ENCODE measurements at regions not wholly inside any gene's neighbourhood (a gene's known extent, or its start where the extent isn't known, plus 50 kb on each side); places are given as distances from the start of the nearest gene placed in this dataset.

DNA sequence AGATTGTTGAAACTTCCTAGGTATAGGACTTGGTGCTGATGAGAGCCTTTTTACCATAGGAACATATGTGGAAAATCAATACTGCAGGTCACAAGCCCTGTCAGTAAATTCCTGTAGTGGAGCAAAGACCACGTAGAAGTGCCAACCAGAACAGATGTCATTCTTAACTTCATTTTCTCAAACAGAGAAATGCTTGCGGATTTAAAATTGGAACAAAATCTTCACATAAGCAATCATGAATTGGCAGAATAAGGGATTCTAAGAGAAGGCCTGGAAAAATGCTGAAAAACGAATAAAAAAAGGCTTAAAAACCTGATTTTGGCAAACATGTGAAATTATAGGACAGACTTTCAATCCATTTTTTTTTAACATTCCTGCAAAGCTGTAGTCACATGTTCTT is 80.8 kb upstream of the SMIM30 start:
- Histone ChIP-seq H3K4me1 (ENCODE audit: insufficient read depth) (no peaks in the 10 kb centered on the region), H3K9me3 (ENCODE audit: low read depth) (no peaks in the 10 kb centered on the region), H3K4me3 (no peak overlapping the region), H3K27me3 (no peaks in the 10 kb centered on the region), H4K20me1 (ENCODE audit: insufficient read depth, poor library complexity, severe bottlenecking) (no peaks in the 10 kb centered on the region), H3K27ac (no peak overlapping the region), H3K79me2 (no peaks in the 10 kb centered on the region), H3K9me2 (replicated peaks; ENCODE audit: insufficient read depth) (no peaks in the 10 kb centered on the region), H3K4me2 (no peak overlapping the region), H2AFZ (no peak overlapping the region), H3K36me3 (replicated peaks; ENCODE audit: insufficient read depth, low read depth) (no peaks in the 10 kb centered on the region)
- no peak for DNase-seq (ENCODE audit: low spot score)
- WGBS (ENCODE audit: low lambda C conversion rate, missing lambda C conversion rate) = 68% methylated on average over 3 of the region's 3 CpGs
- TF ChIP-seq, protein P1, sequence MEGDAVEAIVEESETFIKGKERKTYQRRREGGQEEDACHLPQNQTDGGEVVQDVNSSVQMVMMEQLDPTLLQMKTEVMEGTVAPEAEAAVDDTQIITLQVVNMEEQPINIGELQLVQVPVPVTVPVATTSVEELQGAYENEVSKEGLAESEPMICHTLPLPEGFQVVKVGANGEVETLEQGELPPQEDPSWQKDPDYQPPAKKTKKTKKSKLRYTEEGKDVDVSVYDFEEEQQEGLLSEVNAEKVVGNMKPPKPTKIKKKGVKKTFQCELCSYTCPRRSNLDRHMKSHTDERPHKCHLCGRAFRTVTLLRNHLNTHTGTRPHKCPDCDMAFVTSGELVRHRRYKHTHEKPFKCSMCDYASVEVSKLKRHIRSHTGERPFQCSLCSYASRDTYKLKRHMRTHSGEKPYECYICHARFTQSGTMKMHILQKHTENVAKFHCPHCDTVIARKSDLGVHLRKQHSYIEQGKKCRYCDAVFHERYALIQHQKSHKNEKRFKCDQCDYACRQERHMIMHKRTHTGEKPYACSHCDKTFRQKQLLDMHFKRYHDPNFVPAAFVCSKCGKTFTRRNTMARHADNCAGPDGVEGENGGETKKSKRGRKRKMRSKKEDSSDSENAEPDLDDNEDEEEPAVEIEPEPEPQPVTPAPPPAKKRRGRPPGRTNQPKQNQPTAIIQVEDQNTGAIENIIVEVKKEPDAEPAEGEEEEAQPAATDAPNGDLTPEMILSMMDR (IDR thresholded peaks at IDR 0.05; ENCODE audit: poor library complexity) = no peak

DNA sequence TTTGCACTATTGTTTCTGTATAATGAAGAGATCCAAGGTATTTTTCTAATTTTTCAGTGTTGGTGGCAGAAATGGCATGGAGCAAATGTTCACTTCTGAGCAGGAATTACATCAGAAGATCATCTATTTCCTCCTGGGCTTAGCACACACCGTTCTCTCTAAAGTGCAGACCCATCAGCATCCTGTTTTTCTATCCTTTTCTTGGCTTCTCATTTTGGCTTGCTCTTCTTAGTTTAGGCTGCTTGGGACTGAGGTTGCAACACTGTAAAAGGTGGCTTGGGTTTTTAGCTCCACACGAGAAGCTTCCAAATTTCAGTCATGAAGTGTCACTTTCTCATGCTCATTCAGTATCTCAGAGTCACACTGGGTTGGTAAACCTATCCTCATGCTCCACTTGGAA is 79.9 kb upstream of the SMIM30 start:
- Histone ChIP-seq H2AFZ (no peak overlapping the region), H4K20me1 (ENCODE audit: insufficient read depth, poor library complexity, severe bottlenecking) (no peaks in the 10 kb centered on the region), H3K36me3 (replicated peaks; ENCODE audit: insufficient read depth, low read depth) (no peaks in the 10 kb centered on the region), H3K9me3 (ENCODE audit: low read depth) (no peaks in the 10 kb centered on the region), H3K9me2 (replicated peaks; ENCODE audit: insufficient read depth) (no peaks in the 10 kb centered on the region), H3K27ac (no peak overlapping the region), H3K4me1 (ENCODE audit: insufficient read depth) (no peaks in the 10 kb centered on the region), H3K79me2 (no peaks in the 10 kb centered on the region), H3K4me3 (no peak overlapping the region), H3K4me2 (no peak overlapping the region), H3K27me3 (no peaks in the 10 kb centered on the region)
- no peak for DNase-seq (ENCODE audit: low spot score)
- TF ChIP-seq, protein P1 (IDR thresholded peaks at IDR 0.05; ENCODE audit: poor library complexity) = no peak
- TF ChIP-seq EZH2 (IDR thresholded peaks at IDR 0.05; ENCODE audit: borderline replicate concordance) (no peak), EZH2phosphoT487 (IDR thresholded peaks at IDR 0.05; ENCODE audit: low read depth, severe bottlenecking, unreplicated experiment) (no peak)
- WGBS (ENCODE audit: low lambda C conversion rate, missing lambda C conversion rate) = 49% methylated on average over 2 of the region's 2 CpGs

DNA sequence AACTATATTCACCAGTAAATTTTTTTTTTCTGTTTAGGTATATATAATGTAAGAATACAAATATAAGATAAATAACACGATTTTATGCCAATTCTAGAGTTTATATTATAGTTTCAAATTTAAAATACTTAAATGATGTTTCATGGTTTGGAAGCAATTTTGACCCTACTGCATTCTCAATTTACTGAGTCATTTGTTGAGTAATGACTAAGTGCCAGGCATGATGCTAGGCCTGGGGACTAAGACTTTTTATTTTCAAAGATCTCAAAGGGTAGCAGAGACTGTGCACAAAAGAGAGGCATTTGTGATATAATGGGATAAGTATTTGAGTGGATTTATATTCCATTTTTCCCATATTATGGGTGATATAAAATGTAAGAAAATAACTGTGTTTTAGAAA is 78.9 kb upstream of the SMIM30 start:
- WGBS (ENCODE audit: low lambda C conversion rate, missing lambda C conversion rate) = 62% methylated on average over 1 of the region's 1 CpG
- Histone ChIP-seq H3K9me2 (replicated peaks; ENCODE audit: insufficient read depth) (no peaks in the 10 kb centered on the region), H3K4me2 (no peak overlapping the region)

More for the DNA sequence above, 78.9 kb upstream of the SMIM30 start:
- H3K4me3 ChIP-seq = no peak overlapping the region
- H3K27ac ChIP-seq = no peak overlapping the region
- TF ChIP-seq EZH2 (IDR thresholded peaks at IDR 0.05; ENCODE audit: borderline replicate concordance) (no peak), EZH2phosphoT487 (IDR thresholded peaks at IDR 0.05; ENCODE audit: low read depth, severe bottlenecking, unreplicated experiment) (no peak)
- TF ChIP-seq, protein P1 (IDR thresholded peaks at IDR 0.05; ENCODE audit: poor library complexity) = no peak
- no peaks in the 10 kb centered on the region for H3K36me3 ChIP-seq (replicated peaks; ENCODE audit: insufficient read depth, low read depth)
- H3K79me2 ChIP-seq = no peaks in the 10 kb centered on the region
- no peaks in the 10 kb centered on the region for H3K9me3 ChIP-seq (ENCODE audit: low read depth)
- H2AFZ ChIP-seq = no peak overlapping the region
- no peaks in the 10 kb centered on the region for H3K4me1 ChIP-seq (ENCODE audit: insufficient read depth)
- DNase-seq (ENCODE audit: low spot score) = no peak
- no peaks in the 10 kb centered on the region for H4K20me1 ChIP-seq (ENCODE audit: insufficient read depth, poor library complexity, severe bottlenecking)
- H3K27me3 ChIP-seq = no peaks in the 10 kb centered on the region
